ENCODE measurements at regions not wholly inside any gene's neighbourhood (a gene's known extent, or its start where the extent isn't known, plus 50 kb on each side); places are given as distances from the start of the nearest gene placed in this dataset.

- TF ChIP-seq CTCF (conservative IDR thresholded peaks at IDR 0.05; ENCODE audit: low read length) (no peak), EZH2phosphoT487 (IDR thresholded peaks at IDR 0.05; ENCODE audit: borderline replicate concordance, low read depth, low read length) (no peak)
These were observed 124.0 kb downstream of the RTP5 start for GRCh38 chr2:241993386-241994005.
